VCaP (cell line): ENCODE measurements at regions not wholly inside any gene's neighbourhood (a gene's known extent, or its start where the extent isn't known, plus 50 kb on each side); places are given as distances from the start of the nearest gene placed in this dataset.

ENCODE experiments used
- H3K27ac ChIP-seq: fragments of 450-650 bp; 2 replicates; pipeline ENCODE4 v1.5.1; 2017
- TF ChIP-seq, protein P1 (sequence below): fragments of 450-650 bp; conservative IDR thresholded peaks from 2 replicates; pipeline ENCODE4 v1.5.1; 2017; ENCODE audit warnings: mild to moderate bottlenecking, moderate library complexity

DNA sequence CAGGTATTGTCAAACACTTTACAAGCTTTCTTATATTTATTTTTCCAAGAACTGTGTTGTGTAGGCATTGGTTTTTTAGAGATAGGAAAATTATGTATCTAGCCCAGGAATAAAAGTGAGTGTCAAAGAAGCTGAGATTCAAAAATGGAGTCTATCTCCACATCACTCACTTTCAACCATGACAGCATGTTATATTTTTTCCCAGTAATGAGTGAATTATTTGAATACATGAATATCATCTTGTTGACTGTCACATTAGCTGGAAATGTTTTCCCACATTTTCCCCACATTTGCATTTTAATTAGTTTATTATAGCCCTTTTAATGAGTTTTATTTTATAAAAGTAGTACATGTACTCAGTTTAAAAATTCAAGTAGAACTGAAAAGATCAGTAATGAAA lies 693.7 kb downstream of the PCDH18 start:
- TF ChIP-seq, protein P1, sequence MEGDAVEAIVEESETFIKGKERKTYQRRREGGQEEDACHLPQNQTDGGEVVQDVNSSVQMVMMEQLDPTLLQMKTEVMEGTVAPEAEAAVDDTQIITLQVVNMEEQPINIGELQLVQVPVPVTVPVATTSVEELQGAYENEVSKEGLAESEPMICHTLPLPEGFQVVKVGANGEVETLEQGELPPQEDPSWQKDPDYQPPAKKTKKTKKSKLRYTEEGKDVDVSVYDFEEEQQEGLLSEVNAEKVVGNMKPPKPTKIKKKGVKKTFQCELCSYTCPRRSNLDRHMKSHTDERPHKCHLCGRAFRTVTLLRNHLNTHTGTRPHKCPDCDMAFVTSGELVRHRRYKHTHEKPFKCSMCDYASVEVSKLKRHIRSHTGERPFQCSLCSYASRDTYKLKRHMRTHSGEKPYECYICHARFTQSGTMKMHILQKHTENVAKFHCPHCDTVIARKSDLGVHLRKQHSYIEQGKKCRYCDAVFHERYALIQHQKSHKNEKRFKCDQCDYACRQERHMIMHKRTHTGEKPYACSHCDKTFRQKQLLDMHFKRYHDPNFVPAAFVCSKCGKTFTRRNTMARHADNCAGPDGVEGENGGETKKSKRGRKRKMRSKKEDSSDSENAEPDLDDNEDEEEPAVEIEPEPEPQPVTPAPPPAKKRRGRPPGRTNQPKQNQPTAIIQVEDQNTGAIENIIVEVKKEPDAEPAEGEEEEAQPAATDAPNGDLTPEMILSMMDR, result no peak

DNA sequence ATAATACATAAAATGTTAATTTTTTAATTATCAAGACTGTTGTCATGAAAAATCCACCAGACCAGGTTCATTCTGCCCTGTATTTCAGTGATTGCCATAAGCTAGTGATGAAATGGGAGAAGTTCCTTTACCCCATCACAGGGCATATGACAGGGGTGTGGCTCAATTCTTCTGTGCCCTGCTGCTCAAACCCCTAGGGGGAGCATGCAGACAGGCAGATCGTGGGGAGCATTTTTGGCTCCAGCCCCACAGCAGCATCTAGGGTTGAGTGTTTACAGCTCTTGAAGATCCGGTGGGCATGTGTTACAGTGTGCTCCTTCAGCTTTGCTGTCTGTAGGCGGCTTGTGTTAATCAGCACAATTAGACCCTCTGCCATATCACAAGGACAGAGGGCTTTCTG lies 700.7 kb downstream of the PCDH18 start:
- no peak overlapping the region for H3K27ac ChIP-seq
- TF ChIP-seq, protein P1, result no peak

More for the DNA sequence above, 693.7 kb downstream of the PCDH18 start:
- H3K27ac ChIP-seq, result no peak overlapping the region

DNA sequence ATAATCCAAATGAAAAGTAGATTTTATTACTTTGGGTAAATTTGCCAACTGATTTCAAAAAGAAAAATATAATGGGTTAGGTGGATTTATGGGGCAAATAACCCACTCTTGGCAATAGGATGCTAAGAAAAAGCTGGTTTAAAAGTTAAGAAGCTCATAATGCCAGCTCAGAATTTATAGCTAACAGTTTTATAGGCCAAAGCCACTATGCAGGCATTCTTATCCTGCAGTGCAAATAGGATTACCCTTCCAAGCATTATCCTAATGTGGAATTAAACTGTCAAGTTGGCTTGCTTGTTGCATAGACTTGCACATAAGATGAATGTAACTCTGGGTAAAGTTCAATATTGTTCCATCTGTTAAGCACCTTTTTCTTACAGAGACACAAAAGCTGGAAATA lies 703.0 kb downstream of the PCDH18 start:
- TF ChIP-seq, protein P1, result no peak
- no peak overlapping the region for H3K27ac ChIP-seq

DNA sequence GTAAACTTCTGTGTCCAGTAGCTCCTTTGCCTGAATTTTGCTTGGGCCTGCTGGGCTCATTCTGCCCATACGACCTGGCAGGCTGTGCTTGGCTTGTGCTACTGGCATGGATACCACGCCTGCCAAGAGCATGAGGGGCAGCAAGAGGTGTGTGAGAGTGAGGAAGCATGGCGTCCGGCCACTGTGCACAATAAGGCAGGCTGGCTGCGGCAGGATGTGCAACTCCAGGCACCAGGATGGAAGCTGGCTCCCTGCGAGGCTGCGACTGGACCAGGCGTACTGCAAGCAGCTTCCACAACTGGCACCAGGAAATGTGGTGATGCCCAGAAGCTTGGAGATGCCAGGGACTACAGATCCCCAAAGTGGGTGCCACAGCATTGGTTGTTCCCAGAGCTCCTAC lies 709.3 kb downstream of the PCDH18 start:
- no peak overlapping the region for H3K27ac ChIP-seq
- TF ChIP-seq, protein P1, result no peak

DNA sequence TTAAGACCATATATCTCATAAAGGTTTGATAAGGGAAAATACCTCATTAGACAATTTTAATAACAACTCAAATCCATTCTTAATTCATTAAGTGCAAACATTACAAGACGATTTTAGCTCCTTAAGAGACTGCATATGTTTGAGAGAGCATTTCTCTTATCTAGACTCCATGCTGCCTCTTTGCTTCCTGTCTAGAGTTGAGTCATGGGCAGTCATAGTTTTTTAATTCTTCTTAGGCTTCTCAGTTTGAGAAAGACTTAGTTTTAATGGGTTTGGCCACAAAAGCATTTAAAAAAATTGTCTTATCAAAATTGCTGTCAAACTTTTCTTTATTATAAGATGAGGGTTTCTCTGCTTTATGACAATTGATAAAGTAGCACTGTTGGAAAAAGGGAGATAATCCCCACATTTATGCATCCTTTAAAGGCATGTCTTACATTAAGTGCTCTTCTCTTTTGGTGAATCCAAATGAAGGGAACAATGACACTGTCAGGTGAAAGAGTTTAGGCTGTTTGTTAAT lies 713.4 kb downstream of the PCDH18 start:
- TF ChIP-seq, protein P1, result no peak

DNA sequence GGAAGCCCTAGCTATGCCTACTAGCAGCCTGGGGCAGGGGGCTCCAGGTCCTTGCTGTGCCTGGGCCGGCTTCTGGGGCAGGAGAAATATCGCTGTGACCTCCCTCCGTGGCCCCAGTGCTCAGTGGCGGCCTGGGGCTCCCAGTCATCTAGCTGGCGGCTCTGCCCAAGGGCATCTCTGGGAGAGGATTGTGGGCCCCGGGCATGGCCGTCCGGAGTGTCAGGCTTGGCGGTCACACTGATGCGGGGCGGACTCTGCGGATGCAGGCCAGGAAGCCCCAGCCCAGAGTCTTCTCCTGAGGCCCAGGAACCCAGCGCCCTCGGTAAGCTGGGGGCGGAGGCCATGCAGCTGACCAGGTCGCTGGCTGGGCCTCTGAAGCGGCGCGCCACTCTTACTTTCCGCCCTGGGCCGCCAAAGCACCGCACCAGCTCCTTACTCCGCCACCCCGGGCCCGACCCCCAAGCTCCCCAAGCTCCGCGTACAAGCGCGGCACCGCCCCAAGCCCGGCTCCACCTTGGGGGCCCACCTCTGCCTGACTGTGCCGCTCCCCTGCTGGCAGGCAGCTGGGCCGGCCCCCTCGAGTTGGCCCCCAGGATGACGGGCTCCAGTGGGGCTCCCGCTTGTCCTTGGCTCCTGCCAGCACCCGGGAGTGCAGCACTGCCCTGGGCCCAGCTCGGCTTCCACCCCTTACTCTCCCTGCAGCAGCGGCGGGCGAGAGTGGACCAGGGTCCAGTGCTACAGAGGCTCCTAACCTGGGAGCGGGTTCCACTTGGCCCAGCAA lies 720.0 kb downstream of the PCDH18 start:
- H3K27ac ChIP-seq, result no peak overlapping the region
- TF ChIP-seq, protein P1, result no peak

More for the DNA sequence above, 713.4 kb downstream of the PCDH18 start:
- no peak overlapping the region for H3K27ac ChIP-seq

DNA sequence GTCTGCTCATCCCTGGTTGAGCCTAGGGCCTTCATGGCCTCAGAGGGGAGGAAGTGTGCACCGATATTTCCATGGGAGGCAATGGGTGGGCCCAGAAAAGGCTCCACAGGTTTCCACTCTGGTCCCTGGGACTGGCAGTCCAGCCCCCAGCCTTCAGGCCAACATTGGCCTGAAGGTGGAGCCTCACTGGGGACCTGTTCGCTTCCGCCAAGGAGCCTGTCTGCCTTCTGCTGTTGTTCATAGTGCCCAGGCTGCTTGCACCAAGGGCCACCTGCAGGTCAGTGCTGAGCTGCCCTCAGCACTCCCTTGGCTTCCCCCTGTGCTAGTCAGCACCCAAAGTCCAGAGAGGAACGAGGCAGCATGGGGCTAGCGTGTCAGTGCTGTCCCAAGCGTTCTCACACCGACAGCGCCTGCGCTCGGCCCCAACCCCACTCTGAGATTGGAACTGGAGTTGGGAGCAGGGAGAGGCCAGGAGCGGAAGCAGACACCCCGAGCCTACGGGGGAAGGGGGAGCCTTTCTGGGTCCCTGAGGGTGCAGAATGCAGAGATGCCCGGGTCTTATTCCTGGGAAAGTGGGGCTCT lies 720.7 kb downstream of the PCDH18 start:
- no peak overlapping the region for H3K27ac ChIP-seq
- TF ChIP-seq, protein P1, result no peak
